NCI-H510A (cell line): ENCODE measurements at regions not wholly inside any gene's neighbourhood (a gene's known extent, or its start where the extent isn't known, plus 50 kb on each side); places are given as distances from the start of the nearest gene placed in this dataset.

Experiments
- DNase-seq: peaks from one replicate; lab custom pipeline; 2025; lab: John Stamatoyannopoulos, UW

GRCh38 chrX:122788216-122788615 lies 395.9 kb upstream of the GRIA3 start:
- DNase-seq = no peak

GRCh38 chrX:122790376-122791095 lies 393.5 kb upstream of the GRIA3 start:
- no peak for DNase-seq

GRCh38 chrX:122813876-122814275 lies 370.2 kb upstream of the GRIA3 start:
- no peak for DNase-seq

GRCh38 chrX:122816288-122816687 lies 367.8 kb upstream of the GRIA3 start:
- DNase-seq = no peak

- DNase-seq = no peak
Measured at GRCh38 chrX:122817321-122817955, 366.6 kb upstream of the GRIA3 start.

- DNase-seq = no peak
Measured at GRCh38 chrX:122818068-122818467, 366.0 kb upstream of the GRIA3 start.

- DNase-seq = no peak
Measured at GRCh38 chrX:122833230-122833629, 350.8 kb upstream of the GRIA3 start.

GRCh38 chrX:122835886-122836285 lies 348.2 kb upstream of the GRIA3 start:
- DNase-seq = no peak

GRCh38 chrX:122850326-122850725 lies 333.8 kb upstream of the GRIA3 start:
- DNase-seq = no peak

GRCh38 chrX:122856205-122856604 lies 327.9 kb upstream of the GRIA3 start:
- DNase-seq = no peak

GRCh38 chrX:122857734-122858133 lies 326.3 kb upstream of the GRIA3 start:
- no peak for DNase-seq

GRCh38 chrX:122863067-122863466 lies 321.0 kb upstream of the GRIA3 start:
- no peak for DNase-seq

- DNase-seq = no peak
Measured at GRCh38 chrX:122866532-122866931, 317.5 kb upstream of the GRIA3 start.

GRCh38 chrX:122868631-122869030 lies 315.4 kb upstream of the GRIA3 start:
- DNase-seq = no peak

- no peak for DNase-seq
Measured at GRCh38 chrX:122869171-122869570, 314.9 kb upstream of the GRIA3 start.

GRCh38 chrX:122878269-122878668 lies 305.8 kb upstream of the GRIA3 start:
- no peak for DNase-seq

- no peak for DNase-seq
Measured at GRCh38 chrX:122880952-122881351, 303.1 kb upstream of the GRIA3 start.

GRCh38 chrX:122890729-122891128 lies 293.3 kb upstream of the GRIA3 start:
- DNase-seq = no peak

GRCh38 chrX:122906726-122907125 lies 277.4 kb upstream of the GRIA3 start:
- DNase-seq = no peak

- no peak for DNase-seq
Measured at GRCh38 chrX:122907375-122907774, 276.7 kb upstream of the GRIA3 start.

- DNase-seq = no peak
Measured at GRCh38 chrX:122910697-122911096, 273.4 kb upstream of the GRIA3 start.

GRCh38 chrX:122913134-122913533 lies 270.9 kb upstream of the GRIA3 start:
- DNase-seq = no peak

GRCh38 chrX:122913764-122914163 lies 270.3 kb upstream of the GRIA3 start:
- DNase-seq = no peak

- DNase-seq = no peak
Measured at GRCh38 chrX:122914256-122914655, 269.8 kb upstream of the GRIA3 start.
